Neural cell (in vitro differentiated cells): ENCODE measurements at regions not wholly inside any gene's neighbourhood (a gene's known extent, or its start where the extent isn't known, plus 50 kb on each side); places are given as distances from the start of the nearest gene placed in this dataset.

ENCODE experiments used
- H2AFZ ChIP-seq: fragments of 200-600, 300-800 bp; sonication (generic), shearing (Covaris generic); 2 replicates; pipeline ENCODE4 v1.6.0; 2014; ENCODE audit warnings: low read depth, mild to moderate bottlenecking, antibody characterized with exemption, low read length, moderate library complexity
- H3F3A ChIP-seq: fragments of 200-600 bp; shearing (Covaris generic); 2 replicates; pipeline ENCODE4 v1.6.1; 2016; ENCODE audit warnings: mild to moderate bottlenecking, moderate library complexity, mixed read lengths, antibody characterized with exemption, low read length; ENCODE audit not compliant: insufficient read depth, poor library complexity, severe bottlenecking
- H3K27ac ChIP-seq: fragments of 200-600, 300-800 bp; sonication (generic), shearing (Covaris generic); 2 replicates; pipeline ENCODE4 v1.5.1; 2014; ENCODE audit warnings: mild to moderate bottlenecking, low read length, moderate library complexity
- H3K27me3 ChIP-seq: fragments of 300-800, 200-600 bp; sonication (generic), shearing (Covaris generic); 2 replicates; pipeline ENCODE4 v1.6.0; 2014; ENCODE audit warnings: mild to moderate bottlenecking, low read depth, low read length, moderate library complexity; ENCODE audit not compliant: insufficient read depth
- H3K36me3 ChIP-seq: fragments of 300-800, 200-600 bp; sonication (generic), shearing (Covaris generic); 2 replicates; pipeline ENCODE4 v1.5.1; 2014; ENCODE audit warnings: mild to moderate bottlenecking, antibody characterized with exemption, low read length, moderate library complexity; ENCODE audit not compliant: insufficient read depth
- H3K4me2 ChIP-seq: fragments of 300-800, 200-600 bp; sonication (generic), shearing (Covaris generic); 2 replicates; pipeline ENCODE4 v1.6.0; 2014; ENCODE audit warnings: mild to moderate bottlenecking, low read length
- H3K4me3 ChIP-seq: fragments of 300-800, 200-600 bp; sonication (generic), shearing (Covaris generic); 2 replicates; pipeline ENCODE4 v1.5.1; 2014; ENCODE audit warnings: mild to moderate bottlenecking, low read length, moderate library complexity
- H3K79me2 ChIP-seq: fragments of 200-600 bp; shearing (Covaris generic); replicated peaks from 2 replicates; pipeline ENCODE4 v1.6.0; 2014; ENCODE audit warnings: mild to moderate bottlenecking, low read length, moderate library complexity; ENCODE audit not compliant: insufficient read depth
- H3K9ac ChIP-seq: fragments of 300-800, 200-600 bp; sonication (generic), shearing (Covaris generic); 2 replicates; pipeline ENCODE4 v1.6.1; 2016; ENCODE audit warnings: mild to moderate bottlenecking, low read length, mixed read lengths
- H3K9me2 ChIP-seq: fragments of 200-600 bp; shearing (Covaris generic); 2 replicates; pipeline ENCODE4 v1.6.1; 2016; ENCODE audit warnings: mild to moderate bottlenecking, low read length, mixed read lengths; ENCODE audit not compliant: insufficient read depth
- H3K9me3 ChIP-seq: fragments of 200-600, 300-800 bp; sonication (generic), shearing (Covaris generic); 2 replicates; pipeline ENCODE4 v1.6.1; 2016; ENCODE audit warnings: mild to moderate bottlenecking, mixed run types, low read length, moderate library complexity, mixed read lengths
- H4K20me1 ChIP-seq: fragments of 200-600 bp; shearing (Covaris generic); 2 replicates; pipeline ENCODE4 v1.6.1; 2016; ENCODE audit warnings: mild to moderate bottlenecking, mixed run types; ENCODE audit not compliant: insufficient read depth
- CTCF ChIP-seq: fragments of 450-650 bp; IDR thresholded peaks from 2 replicates; pipeline ENCODE4 v1.5.1; 2014; ENCODE audit warnings: antibody characterized with exemption, mild to moderate bottlenecking, moderate library complexity; ENCODE audit not compliant: poor library complexity, severe bottlenecking
- EP300 ChIP-seq: fragments of 450-650 bp; conservative IDR thresholded peaks from 2 replicates; pipeline ENCODE4 v1.6.1; 2014; ENCODE audit warnings: antibody characterized with exemption, mild to moderate bottlenecking, moderate library complexity; ENCODE audit not compliant: poor library complexity, severe bottlenecking
- EZH2 ChIP-seq: fragments of 200-600, 300-800 bp; shearing (Covaris generic), sonication (generic); IDR thresholded peaks from 2 replicates; pipeline ENCODE4 v1.6.1; 2014; ENCODE audit warnings: antibody characterized with exemption, low read length, borderline replicate concordance, mild to moderate bottlenecking; ENCODE audit not compliant: insufficient read depth, poor library complexity, severe bottlenecking
- MXI1 ChIP-seq: fragments of 450-650 bp; conservative IDR thresholded peaks from 2 replicates; pipeline ENCODE4 v1.6.1; 2014; ENCODE audit warnings: antibody characterized with exemption, mild to moderate bottlenecking; ENCODE audit not compliant: poor library complexity, severe bottlenecking
- POLR2AphosphoS5 ChIP-seq: IDR thresholded peaks from 2 replicates; pipeline ENCODE4 v1.6.1; 2012
- RAD21 ChIP-seq: fragments of 450-650 bp; conservative IDR thresholded peaks from 2 replicates; pipeline ENCODE4 v1.6.1; 2014; ENCODE audit warnings: antibody characterized with exemption, mild to moderate bottlenecking, moderate library complexity
- REST ChIP-seq: IDR thresholded peaks from 2 replicates; pipeline ENCODE4 v1.6.1; 2012; ENCODE audit warnings: borderline replicate concordance
- SMC3 ChIP-seq: fragments of 450-650 bp; conservative IDR thresholded peaks from 2 replicates; pipeline ENCODE4 v1.6.1; 2014; ENCODE audit warnings: antibody characterized with exemption, mild to moderate bottlenecking, moderate library complexity; ENCODE audit not compliant: poor library complexity
- TAF1 ChIP-seq: IDR thresholded peaks from 2 replicates; pipeline ENCODE4 v1.6.1; 2012; ENCODE audit warnings: low read depth

DNA sequence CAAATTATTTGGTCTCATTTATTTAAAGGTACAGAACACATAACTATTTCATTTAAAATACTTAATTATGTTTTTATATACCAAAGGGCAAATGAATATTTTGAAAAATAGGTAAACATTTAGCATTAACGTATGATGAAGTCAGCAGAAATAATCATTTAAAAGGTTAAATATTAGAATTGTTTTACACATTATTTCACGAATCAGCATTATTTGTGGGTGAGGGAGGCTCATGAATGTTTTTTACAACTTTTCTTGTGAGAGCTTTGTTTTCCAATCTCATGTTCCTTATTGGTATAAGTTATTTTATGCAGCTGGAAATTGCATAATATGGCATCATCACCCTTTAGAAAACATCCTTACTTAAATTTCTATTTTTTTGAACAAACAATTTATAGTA is 73.9 kb upstream of the FSTL5 start:
- H3F3A ChIP-seq = no peaks in the 10 kb centered on the region
- H3K27me3 ChIP-seq = no peaks in the 10 kb centered on the region
- no peak overlapping the region for H3K4me2 ChIP-seq
- H4K20me1 ChIP-seq = no peaks in the 10 kb centered on the region
- no peaks in the 10 kb centered on the region for H3K36me3 ChIP-seq
- H3K79me2 ChIP-seq = no peaks in the 10 kb centered on the region
- no peaks in the 10 kb centered on the region for H3K9me3 ChIP-seq
- no peak overlapping the region for H3K4me3 ChIP-seq
- H3K9ac ChIP-seq = no peak overlapping the region
- no peak overlapping the region for H3K27ac ChIP-seq
- no peaks in the 10 kb centered on the region for H3K9me2 ChIP-seq
- no peak overlapping the region for H2AFZ ChIP-seq
- TF ChIP-seq EP300 (no peak), RAD21 (no peak), SMC3 (no peak), REST (no peak), EZH2 (no peak), CTCF (no peak), MXI1 (no peak), TAF1 (no peak)

DNA sequence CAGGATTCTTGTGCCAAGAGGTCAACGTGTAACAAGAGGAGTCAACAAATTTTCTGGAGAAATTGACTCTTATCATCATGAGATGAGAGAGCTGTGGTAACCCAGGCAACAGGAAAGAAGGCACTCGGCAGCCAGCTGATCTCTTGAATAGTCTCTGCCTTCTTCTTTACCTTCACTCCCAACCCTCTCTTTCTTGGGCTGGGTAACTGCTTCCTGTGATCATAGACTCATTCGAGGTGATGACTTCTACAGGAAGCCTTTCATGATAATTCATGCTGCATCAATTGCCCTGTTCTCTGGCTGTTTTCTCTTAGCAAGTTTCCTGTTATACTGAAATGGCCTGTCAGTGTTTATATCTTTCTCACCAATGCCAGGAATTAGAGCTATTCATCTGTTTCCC is 70.8 kb upstream of the FSTL5 start:
- H3K4me2 ChIP-seq = no peak overlapping the region
- no peaks in the 10 kb centered on the region for H3K9me2 ChIP-seq
- H3K27ac ChIP-seq = no peak overlapping the region
- H4K20me1 ChIP-seq = no peaks in the 10 kb centered on the region
- TF ChIP-seq EP300 = no peak
- no peak for TF ChIP-seq RAD21
- no peak for TF ChIP-seq SMC3
- TF ChIP-seq TAF1 = no peak
- no peak for TF ChIP-seq MXI1
- no peak for TF ChIP-seq POLR2AphosphoS5
- TF ChIP-seq EZH2 = no peak
- TF ChIP-seq REST = no peak
- TF ChIP-seq CTCF = no peak
- H3K27me3 ChIP-seq = no peaks in the 10 kb centered on the region
- H3K9ac ChIP-seq = no peak overlapping the region
- no peaks in the 10 kb centered on the region for H3K79me2 ChIP-seq
- no peak overlapping the region for H2AFZ ChIP-seq
- no peak overlapping the region for H3K4me3 ChIP-seq
- no peaks in the 10 kb centered on the region for H3K9me3 ChIP-seq
- H3F3A ChIP-seq = no peaks in the 10 kb centered on the region
- H3K36me3 ChIP-seq = no peaks in the 10 kb centered on the region
